SK-N-MC (cell line): ENCODE measurements at regions not wholly inside any gene's neighbourhood (a gene's known extent, or its start where the extent isn't known, plus 50 kb on each side); places are given as distances from the start of the nearest gene placed in this dataset.

Source experiments
- DNase-seq: peaks from one replicate; pipeline ENCODE4 v3.0.0-alpha.2; 2011; ENCODE audit warnings: low read depth, low spot score
- H3K27ac ChIP-seq: fragments of 200-600 bp; sonication (generic); 2 replicates; pipeline ENCODE4 v1.5.1; 2016; ENCODE audit warnings: mixed run types
- H3K36me3 ChIP-seq: fragments of 200-600 bp; sonication (generic); 2 replicates; pipeline ENCODE4 v1.6.1; 2017; ENCODE audit warnings: antibody characterized with exemption, low read length, mixed read lengths; ENCODE audit not compliant: insufficient read depth
- H3K4me3 ChIP-seq: fragments of 200-600 bp; sonication (generic); 2 replicates; pipeline ENCODE4 v1.5.1; 2016
- H3K9ac ChIP-seq: fragments of 200-600 bp; sonication (generic); 2 replicates; pipeline ENCODE4 v1.8.0; 2017; ENCODE audit warnings: mixed run types, mixed read lengths; ENCODE audit not compliant: insufficient read length
- H3K9me3 ChIP-seq: fragments of 200-600 bp; sonication (generic); 2 replicates; pipeline ENCODE4 v1.6.1; 2017; ENCODE audit warnings: low read depth, mild to moderate bottlenecking, antibody characterized with exemption, low read length, moderate library complexity, mixed read lengths
- EZH2 ChIP-seq: fragments of 200-600 bp; sonication (generic); IDR thresholded peaks from one replicate; pipeline ENCODE4 v1.6.1; 2017; ENCODE audit warnings: antibody characterized with exemption
- FOXP2 ChIP-seq: optimal IDR thresholded peaks from 2 replicates; pipeline ENCODE3; 2011; ENCODE audit warnings: mild to moderate bottlenecking, moderate library complexity; ENCODE audit not compliant: insufficient read depth; ENCODE audit errors: extremely low read length, control extremely low read depth
- POLR2AphosphoS5 ChIP-seq: IDR thresholded peaks from 2 replicates; pipeline ENCODE4 v1.6.1; 2012; ENCODE audit warnings: mild to moderate bottlenecking, low read depth, low read length, borderline replicate concordance

DNA sequence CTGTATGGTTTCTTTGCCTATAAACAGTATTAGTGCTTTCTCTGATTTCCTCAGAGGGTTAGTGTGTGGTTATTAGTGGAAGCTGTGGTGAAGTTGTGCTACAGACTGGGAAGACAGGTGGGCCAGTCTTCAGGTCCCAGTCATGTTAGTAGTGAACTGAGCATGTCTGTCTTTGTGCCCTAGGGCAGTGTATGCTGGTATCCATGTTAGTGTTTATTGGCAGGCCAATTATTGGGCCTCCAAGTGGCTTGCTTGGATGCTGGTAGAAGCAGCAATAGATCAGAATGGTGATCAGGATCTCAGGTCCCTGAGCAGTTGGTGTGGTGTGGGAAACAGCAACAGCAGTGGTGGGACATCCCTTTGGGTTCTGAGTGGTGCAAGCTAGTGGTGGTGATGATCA, 137.6 kb downstream of the OTOR start:
- Histone ChIP-seq H3K9ac (no peak overlapping the region), H3K27ac (no peak overlapping the region), H3K9me3 (no peaks in the 10 kb centered on the region), H3K4me3 (no peak overlapping the region), H3K36me3 (no peaks in the 10 kb centered on the region)
- TF ChIP-seq FOXP2 (no peak), EZH2 (no peak), POLR2AphosphoS5 (no peak)
- DNase-seq, result no peak

GRCh38 chr20:16898433-16898832, 150.3 kb downstream of the OTOR start:
- H3K27ac ChIP-seq, result no peak overlapping the region
- no peak overlapping the region for H3K9ac ChIP-seq
- DNase-seq, result no peak
- TF ChIP-seq EZH2 (no peak), FOXP2 (no peak), POLR2AphosphoS5 (no peak)
- H3K9me3 ChIP-seq, result no peaks in the 10 kb centered on the region
- H3K4me3 ChIP-seq, result no peak overlapping the region
- no peaks in the 10 kb centered on the region for H3K36me3 ChIP-seq

- TF ChIP-seq POLR2AphosphoS5 (no peak), EZH2 (no peak), FOXP2 (no peak)
- Histone ChIP-seq H3K9ac (no peak overlapping the region), H3K36me3 (no peaks in the 10 kb centered on the region), H3K9me3 (no peaks in the 10 kb centered on the region), H3K4me3 (no peak overlapping the region), H3K27ac (no peak overlapping the region)
- no peak for DNase-seq
Observed at GRCh38 chr20:16902662-16903061, 154.5 kb downstream of the OTOR start.

- Histone ChIP-seq H3K9me3 (no peaks in the 10 kb centered on the region), H3K4me3 (no peak overlapping the region), H3K36me3 (no peaks in the 10 kb centered on the region), H3K9ac (no peak overlapping the region), H3K27ac (no peak overlapping the region)
- no peak for TF ChIP-seq POLR2AphosphoS5
- no peak for TF ChIP-seq FOXP2
- TF ChIP-seq EZH2, result no peak
- no peak for DNase-seq
Observed at GRCh38 chr20:16904751-16905150, 156.6 kb downstream of the OTOR start.

DNA sequence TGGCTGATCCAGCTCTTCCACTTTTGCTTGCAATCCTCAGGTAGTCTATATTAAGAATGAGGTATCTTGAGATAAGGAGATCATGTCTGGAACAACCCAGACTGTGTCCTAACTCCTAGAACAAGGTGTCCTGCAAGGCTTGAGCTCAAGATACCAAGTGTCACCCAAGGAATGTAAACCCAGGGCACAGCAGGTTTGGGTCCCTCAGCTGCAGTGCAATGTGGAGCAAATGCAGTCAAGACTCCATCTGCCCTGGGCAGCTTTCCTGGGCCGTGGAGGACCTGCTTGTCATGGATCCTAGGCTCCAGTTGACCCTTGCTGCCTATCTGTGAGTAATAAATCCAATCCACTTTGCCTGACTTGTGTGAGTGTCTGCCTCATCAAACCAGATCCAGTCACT, 166.1 kb downstream of the OTOR start:
- H3K27ac ChIP-seq, result no peak overlapping the region
- H3K9me3 ChIP-seq, result no peaks in the 10 kb centered on the region
- H3K36me3 ChIP-seq, result no peaks in the 10 kb centered on the region
- TF ChIP-seq POLR2AphosphoS5, result no peak
- TF ChIP-seq FOXP2, result no peak
- TF ChIP-seq EZH2, result no peak
- no peak overlapping the region for H3K9ac ChIP-seq
- no peak for DNase-seq
- no peak overlapping the region for H3K4me3 ChIP-seq

- TF ChIP-seq FOXP2 (no peak), EZH2 (no peak), POLR2AphosphoS5 (no peak)
- Histone ChIP-seq H3K9me3 (no peaks in the 10 kb centered on the region), H3K9ac (no peak overlapping the region), H3K27ac (no peak overlapping the region), H3K4me3 (no peak overlapping the region), H3K36me3 (no peaks in the 10 kb centered on the region)
- no peak for DNase-seq
Observed at GRCh38 chr20:16916165-16916564, 168.0 kb downstream of the OTOR start.

GRCh38 chr20:16917636-16918035, 169.5 kb downstream of the OTOR start:
- DNase-seq, result no peak
- Histone ChIP-seq H3K9me3 (no peaks in the 10 kb centered on the region), H3K36me3 (no peaks in the 10 kb centered on the region), H3K4me3 (no peak overlapping the region), H3K27ac (no peak overlapping the region), H3K9ac (no peak overlapping the region)
- TF ChIP-seq EZH2 (no peak), FOXP2 (no peak), POLR2AphosphoS5 (no peak)

- Histone ChIP-seq H3K36me3 (no peaks in the 10 kb centered on the region), H3K9me3 (no peaks in the 10 kb centered on the region), H3K9ac (no peak overlapping the region), H3K27ac (no peak overlapping the region), H3K4me3 (no peak overlapping the region)
- TF ChIP-seq EZH2, result no peak
- no peak for TF ChIP-seq FOXP2
- no peak for TF ChIP-seq POLR2AphosphoS5
- DNase-seq, result no peak
Observed at GRCh38 chr20:16918366-16918765, 170.2 kb downstream of the OTOR start.

- Histone ChIP-seq H3K9ac (no peak overlapping the region), H3K36me3 (no peaks in the 10 kb centered on the region), H3K4me3 (no peak overlapping the region), H3K9me3 (no peaks in the 10 kb centered on the region), H3K27ac (no peak overlapping the region)
- TF ChIP-seq POLR2AphosphoS5 (no peak), FOXP2 (no peak), EZH2 (no peak)
- DNase-seq, result no peak
Observed at GRCh38 chr20:16919841-16920240, 171.7 kb downstream of the OTOR start.
